MCF 10A (cell line): ENCODE measurements at regions not wholly inside any gene's neighbourhood (a gene's known extent, or its start where the extent isn't known, plus 50 kb on each side); places are given as distances from the start of the nearest gene placed in this dataset.

Experiments
- BruUV-seq: library from RNA; stranded (reverse); fragments of 400-500 nt; replicated peaks from 2 replicates; lab custom pipeline; 2021; lab: Mats Ljungman, UMichigan
- CTCF ChIA-PET: fragments of 300-600 bp; sonication (Branson Sonifier 250); formaldehyde crosslinking; extraction: SDS; loops from one replicate; lab custom pipeline; 2021; ENCODE audit warnings: antibody characterized with exemption, inconsistent platforms; lab: Yijun Ruan, JAX
- POLR2A ChIA-PET: fragments of 300-600, 350-650 bp; sonication (Branson Sonifier 250); formaldehyde crosslinking; extraction: SDS; loops from one replicate; lab custom pipeline; 2020; ENCODE audit warnings: antibody characterized with exemption, inconsistent platforms; lab: Yijun Ruan, JAX
- DNase-seq: peaks from one replicate; pipeline ENCODE4 v3.0.0-alpha.2; 2018; ENCODE audit not compliant: unreplicated experiment
- H3K27ac Mint-ChIP-seq: one replicate; pipeline ENCODE4 v1.8.0; 2022; ENCODE audit warnings: mild to moderate bottlenecking, low read depth, mixed read lengths; ENCODE audit not compliant: unreplicated experiment
- H3K27me3 Mint-ChIP-seq: one replicate; pipeline ENCODE4 v1.8.0; 2022; ENCODE audit warnings: mixed read lengths; ENCODE audit not compliant: insufficient read depth, unreplicated experiment
- H3K36me3 Mint-ChIP-seq: one replicate; pipeline ENCODE4 v1.8.0; 2022; ENCODE audit warnings: mild to moderate bottlenecking, moderate library complexity, mixed read lengths; ENCODE audit not compliant: insufficient read depth, unreplicated experiment
- H3K4me1 Mint-ChIP-seq: one replicate; pipeline ENCODE4 v1.8.0; 2022; ENCODE audit warnings: mixed read lengths; ENCODE audit not compliant: insufficient read depth, unreplicated experiment
- H3K4me3 Mint-ChIP-seq: one replicate; pipeline ENCODE4 v1.8.0; 2022; ENCODE audit warnings: mild to moderate bottlenecking, moderate library complexity, mixed read lengths; ENCODE audit not compliant: unreplicated experiment
- H3K9me3 Mint-ChIP-seq: one replicate; pipeline ENCODE4 v1.8.0; 2022; ENCODE audit warnings: mixed read lengths; ENCODE audit not compliant: unreplicated experiment
- CTCF ChIP-seq: fragments of 200-600 bp; IDR thresholded peaks from one replicate; pipeline ENCODE4 v1.8.0; 2022; ENCODE audit warnings: antibody characterized with exemption, mild to moderate bottlenecking; ENCODE audit not compliant: unreplicated experiment
- intact Hi-C: fragments of 100-400 bp; cut with micrococcal nuclease; formaldehyde crosslinking; loops from 2 replicates; pipeline ENCODE4 v1.14.1; 2022

GRCh38 chr5:67807439-67807888 lies 408.1 kb upstream of the PIK3R1 start:
- Mint-ChIP-seq H3K9me3 (no peaks in the 10 kb centered on the region), H3K4me3 (no peak overlapping the region), H3K27me3 (no peaks in the 10 kb centered on the region), H3K36me3 (no peaks in the 10 kb centered on the region), H3K27ac (no peak overlapping the region), H3K4me1 (peaks cover 28% of the 10 kb centered on the region)
- no peak for DNase-seq
- TF ChIP-seq CTCF: no peak
- CTCF ChIA-PET: no interaction called here
- POLR2A ChIA-PET: no interaction called here
- intact Hi-C loops: no loop called here
- BruUV-seq: no TSS peak

GRCh38 chr5:67806654-67807438 lies 408.7 kb upstream of the PIK3R1 start:
- no peak overlapping the region for H3K27ac Mint-ChIP-seq
- CTCF ChIA-PET: no interaction called here
- POLR2A ChIA-PET: interaction anchor here (0.8 kb wide), 1 partner anchor 81 kb away, joined by 3 read pairs; no protein-coding TSS in a partner anchor
- BruUV-seq: no TSS peak
- H3K4me3 Mint-ChIP-seq: no peak overlapping the region
- no peaks in the 10 kb centered on the region for H3K9me3 Mint-ChIP-seq
- DNase-seq: peak; percentile 17
- no peaks in the 10 kb centered on the region for H3K27me3 Mint-ChIP-seq
- no peak for TF ChIP-seq CTCF
- intact Hi-C loops: no loop called here
- no peaks in the 10 kb centered on the region for H3K36me3 Mint-ChIP-seq
- H3K4me1 Mint-ChIP-seq: peaks cover 28% of the 10 kb centered on the region

- ChIA-PET POLR2A (interaction anchor here (0.8 kb wide), 1 partner anchor 82 kb away, joined by 3 read pairs; no protein-coding TSS in a partner anchor), CTCF (no interaction called here)
- Mint-ChIP-seq H3K4me3 (no peak overlapping the region), H3K4me1 (peaks cover 28% of the 10 kb centered on the region), H3K9me3 (no peaks in the 10 kb centered on the region), H3K27ac (no peak overlapping the region), H3K27me3 (no peaks in the 10 kb centered on the region), H3K36me3 (no peaks in the 10 kb centered on the region)
- no peak for TF ChIP-seq CTCF
- DNase-seq: no peak
- no TSS peak for BruUV-seq
- intact Hi-C loops: no loop called here
Measured at GRCh38 chr5:67805666-67806348, 409.7 kb upstream of the PIK3R1 start.

- Mint-ChIP-seq H3K36me3 (no peaks in the 10 kb centered on the region), H3K27ac (no peak overlapping the region), H3K4me3 (no peak overlapping the region), H3K27me3 (no peaks in the 10 kb centered on the region), H3K4me1 (peaks cover 12% of the 10 kb centered on the region), H3K9me3 (no peaks in the 10 kb centered on the region)
- no peak for TF ChIP-seq CTCF
- ChIA-PET CTCF (no interaction called here), POLR2A (no interaction called here)
- intact Hi-C loops: no loop called here
- DNase-seq: no peak
- BruUV-seq: no TSS peak
Measured at GRCh38 chr5:67802766-67803165, 412.8 kb upstream of the PIK3R1 start.
